ENCODE measurements at regions not wholly inside any gene's neighbourhood (a gene's known extent, or its start where the extent isn't known, plus 50 kb on each side); places are given as distances from the start of the nearest gene placed in this dataset.

- ATAC-seq, result no peak
- TF ChIP-seq POU6F1 (CRISPR knock-in tag; IDR thresholded peaks at IDR 0.05; ENCODE audit: borderline replicate concordance, low read depth) (no peak), ZNF565 (CRISPR knock-in tag; conservative IDR thresholded peaks at IDR 0.05; ENCODE audit: low read depth) (no peak), ZFP3 (CRISPR knock-in tag; IDR thresholded peaks at IDR 0.05) (no peak), CSRNP3 (CRISPR knock-in tag; IDR thresholded peaks at IDR 0.05) (no peak), OSR1 (CRISPR knock-in tag; IDR thresholded peaks at IDR 0.05) (no peak), PPARA (CRISPR knock-in tag; IDR thresholded peaks at IDR 0.05; ENCODE audit: borderline replicate concordance) (no peak), SNAI2 (CRISPR knock-in tag; IDR thresholded peaks at IDR 0.05) (no peak), ZFP30 (CRISPR knock-in tag; IDR thresholded peaks at IDR 0.05) (no peak), ARNTL (CRISPR knock-in tag; IDR thresholded peaks at IDR 0.05; ENCODE audit: borderline replicate concordance, low read depth) (no peak), ZNF70 (CRISPR knock-in tag; IDR thresholded peaks at IDR 0.05) (no peak), TOX (CRISPR knock-in tag; IDR thresholded peaks at IDR 0.05; ENCODE audit: borderline replicate concordance) (no peak), BACH2 (CRISPR knock-in tag; IDR thresholded peaks at IDR 0.05; ENCODE audit: borderline replicate concordance) (no peak), ZC3H10 (CRISPR knock-in tag; IDR thresholded peaks at IDR 0.05) (no peak), TCF4 (CRISPR knock-in tag; IDR thresholded peaks at IDR 0.05; ENCODE audit: borderline replicate concordance) (no peak), TSHZ2 (CRISPR knock-in tag; IDR thresholded peaks at IDR 0.05) (no peak), CREB5 (CRISPR knock-in tag; IDR thresholded peaks at IDR 0.05; ENCODE audit: low read depth) (no peak)
These were observed 440.4 kb downstream of the SOX9 start for GRCh38 chr17:72561266-72561665.

- no peak for ATAC-seq
- TF ChIP-seq TOX (CRISPR knock-in tag; IDR thresholded peaks at IDR 0.05; ENCODE audit: borderline replicate concordance) (no peak), ZNF8 (CRISPR knock-in tag; IDR thresholded peaks at IDR 0.05) (no peak), ZNF565 (CRISPR knock-in tag; conservative IDR thresholded peaks at IDR 0.05; ENCODE audit: low read depth) (no peak), OSR1 (CRISPR knock-in tag; IDR thresholded peaks at IDR 0.05) (no peak), RARB (CRISPR knock-in tag; IDR thresholded peaks at IDR 0.05) (no peak), SNAI2 (CRISPR knock-in tag; IDR thresholded peaks at IDR 0.05) (no peak), TSHZ2 (CRISPR knock-in tag; IDR thresholded peaks at IDR 0.05) (no peak), POU6F1 (CRISPR knock-in tag; IDR thresholded peaks at IDR 0.05; ENCODE audit: borderline replicate concordance, low read depth) (no peak), CSRNP3 (CRISPR knock-in tag; IDR thresholded peaks at IDR 0.05) (no peak)
These were observed 440.9 kb downstream of the SOX9 start for GRCh38 chr17:72561680-72562079.
